PC-9 (cell line): ENCODE measurements at regions not wholly inside any gene's neighbourhood (a gene's known extent, or its start where the extent isn't known, plus 50 kb on each side); places are given as distances from the start of the nearest gene placed in this dataset.

Experiments
- BruUV-seq: library from RNA; stranded (reverse); fragments of 400-500 nt; replicated peaks from 2 replicates; lab custom pipeline; 2021; lab: Mats Ljungman, UMichigan
- CTCF ChIA-PET: fragments of 300-600 bp; sonication (Branson Sonifier 250); formaldehyde crosslinking; loops from one replicate; lab custom pipeline; 2022; ENCODE audit warnings: antibody characterized with exemption; lab: Charles Lee
- POLR2A ChIA-PET: fragments of 300-600 bp; sonication (Branson Sonifier 250); formaldehyde crosslinking; loops from one replicate; lab custom pipeline; 2022; ENCODE audit warnings: antibody characterized with exemption; ENCODE audit not compliant: unreplicated experiment; lab: Charles Lee
- DNase-seq, 2 experiments: peaks; one replicate each; pipeline versions ENCODE4 v3.0.0 to v3.0.0-alpha.2; 2015 to 2022; ENCODE audit warnings: mixed read lengths in 1 of 2
- H2AFZ ChIP-seq: fragments of 200-600 bp; sonication (generic); 2 replicates; pipeline ENCODE4 v1.8.1; 2017; ENCODE audit warnings: antibody characterized with exemption
- H3F3A ChIP-seq: fragments of 200-600 bp; sonication (generic); 2 replicates; pipeline ENCODE4 v1.8.1; 2017; ENCODE audit warnings: antibody characterized with exemption, mild to moderate bottlenecking, low read depth; ENCODE audit not compliant: insufficient read depth
- H3K27ac ChIP-seq: fragments of 200-600 bp; sonication (generic); 2 replicates; pipeline ENCODE4 v1.6.1; 2016; ENCODE audit warnings: mixed run types
- H3K27me3 ChIP-seq: fragments of 200-600 bp; sonication (generic); 2 replicates; pipeline ENCODE4 v1.6.1; 2016; ENCODE audit warnings: low read depth, mixed run types; ENCODE audit not compliant: insufficient read depth
- H3K36me3 ChIP-seq: fragments of 200-600 bp; sonication (generic); 2 replicates; pipeline ENCODE4 v1.6.1; 2016; ENCODE audit warnings: low read depth, mixed run types
- H3K4me1 ChIP-seq: fragments of 200-600 bp; sonication (generic); replicated peaks from 2 replicates; pipeline ENCODE4 v1.6.1; 2016; ENCODE audit warnings: mixed run types; ENCODE audit not compliant: insufficient read depth
- H3K4me2 ChIP-seq: fragments of 200-600 bp; sonication (generic); 2 replicates; pipeline ENCODE4 v1.6.1; 2017; ENCODE audit warnings: mixed run types
- H3K4me3 ChIP-seq: fragments of 200-600 bp; sonication (generic); 2 replicates; pipeline ENCODE4 v1.6.1; 2016; ENCODE audit warnings: mixed run types
- H3K79me2 ChIP-seq: fragments of 200-600 bp; sonication (generic); 2 replicates; pipeline ENCODE4 v1.6.1; 2017; ENCODE audit warnings: low read depth, mixed run types
- H3K9me2 ChIP-seq: fragments of 200-600 bp; sonication (generic); 2 replicates; pipeline ENCODE4 v1.8.1; 2017; ENCODE audit warnings: mild to moderate bottlenecking; ENCODE audit not compliant: insufficient read depth
- H3K9me3 ChIP-seq: fragments of 200-600 bp; sonication (generic); 2 replicates; pipeline ENCODE4 v1.8.1; 2016; ENCODE audit warnings: low read depth; ENCODE audit not compliant: insufficient read depth
- H4K20me1 ChIP-seq: fragments of 200-600 bp; sonication (generic); 2 replicates; pipeline ENCODE4 v1.8.1; 2017; ENCODE audit not compliant: insufficient read depth
- CTCF ChIP-seq: fragments of 200-600 bp; sonication (generic); conservative IDR thresholded peaks from 2 replicates; pipeline ENCODE4 v1.6.1; 2017; ENCODE audit warnings: mixed run types, antibody characterized with exemption, mild to moderate bottlenecking, moderate library complexity
- EZH2 ChIP-seq: fragments of 200-600 bp; sonication (generic); IDR thresholded peaks from 2 replicates; pipeline ENCODE4 v1.8.0; 2017; ENCODE audit warnings: antibody characterized with exemption, low read depth
- intact Hi-C: fragments of 100-400 bp; cut with micrococcal nuclease; formaldehyde crosslinking; loops from one replicate; pipeline ENCODE4 v1.10.0; 2022; ENCODE audit not compliant: unreplicated experiment

- Histone ChIP-seq H3K4me2 (no peak overlapping the region), H3K9me2 (no peaks in the 10 kb centered on the region), H4K20me1 (no peaks in the 10 kb centered on the region), H2AFZ (no peak overlapping the region), H3K27ac (no peak overlapping the region), H3K79me2 (no peaks in the 10 kb centered on the region), H3K36me3 (no peaks in the 10 kb centered on the region), H3K4me3 (no peak overlapping the region), H3F3A (no peaks in the 10 kb centered on the region), H3K9me3 (no peaks in the 10 kb centered on the region), H3K27me3 (no peaks in the 10 kb centered on the region), H3K4me1 (no peaks in the 10 kb centered on the region)
- peak in 1 of 2 experiments; percentile 15 for DNase-seq
- TF ChIP-seq CTCF: no peak
- TF ChIP-seq EZH2: no peak
- intact Hi-C loops: no loop called here
- POLR2A ChIA-PET: no interaction called here
- BruUV-seq: no TSS peak
- CTCF ChIA-PET: no interaction called here
These were observed 227.7 kb upstream of the TMEM260 start for GRCh38 chr14:56351861-56352260.

GRCh38 chr14:56352999-56353398 is 226.6 kb upstream of the TMEM260 start:
- no TSS peak for BruUV-seq
- TF ChIP-seq EZH2: no peak
- no peak for TF ChIP-seq CTCF
- Histone ChIP-seq H3K9me3 (no peaks in the 10 kb centered on the region), H2AFZ (no peak overlapping the region), H3K79me2 (no peaks in the 10 kb centered on the region), H3K4me1 (no peaks in the 10 kb centered on the region), H3F3A (no peaks in the 10 kb centered on the region), H3K27me3 (no peaks in the 10 kb centered on the region), H3K4me2 (no peak overlapping the region), H3K36me3 (no peaks in the 10 kb centered on the region), H4K20me1 (no peaks in the 10 kb centered on the region), H3K9me2 (no peaks in the 10 kb centered on the region), H3K27ac (no peak overlapping the region), H3K4me3 (no peak overlapping the region)
- intact Hi-C loops: no loop called here
- no peak for DNase-seq
- CTCF ChIA-PET: no interaction called here
- POLR2A ChIA-PET: no interaction called here

- ChIA-PET CTCF (no interaction called here), POLR2A (no interaction called here)
- Histone ChIP-seq H3K4me3 (no peak overlapping the region), H2AFZ (no peak overlapping the region), H3K27ac (no peak overlapping the region), H4K20me1 (no peaks in the 10 kb centered on the region), H3K9me2 (no peaks in the 10 kb centered on the region), H3K4me2 (no peak overlapping the region), H3K9me3 (no peaks in the 10 kb centered on the region), H3K4me1 (no peaks in the 10 kb centered on the region), H3K36me3 (no peaks in the 10 kb centered on the region), H3K27me3 (no peaks in the 10 kb centered on the region), H3K79me2 (no peaks in the 10 kb centered on the region), H3F3A (no peaks in the 10 kb centered on the region)
- no peak for TF ChIP-seq EZH2
- TF ChIP-seq CTCF: no peak
- intact Hi-C loops: no loop called here
- BruUV-seq: no TSS peak
- no peak for DNase-seq
These were observed 222.2 kb upstream of the TMEM260 start for GRCh38 chr14:56357428-56357827.
